ENCODE measurements at regions not wholly inside any gene's neighbourhood (a gene's known extent, or its start where the extent isn't known, plus 50 kb on each side); places are given as distances from the start of the nearest gene placed in this dataset.
A peak's percentile ranks its signal among the peaks of the same experiment; 100 is the strongest.
"Not testable (repeated sequence)": the region's sequence is repeated elsewhere in the genome, so short reads cannot be mapped to it uniquely, and the experiment has no call there.

GRCh38 chr11:23484146-23484545 lies 623.9 kb upstream of the CCDC179 start:
- not testable (repeated sequence) for DNase-seq (ENCODE audit: low read depth)

- not testable (repeated sequence) for DNase-seq (ENCODE audit: low read depth)
Measured at GRCh38 chr11:23484618-23485017, 624.3 kb upstream of the CCDC179 start.

- no peak for DNase-seq (ENCODE audit: low read depth)
Measured at GRCh38 chr11:23490557-23491235, 630.4 kb upstream of the CCDC179 start.

GRCh38 chr11:23494981-23495380 lies 634.7 kb upstream of the CCDC179 start:
- no peak for DNase-seq (ENCODE audit: low read depth)

DNA sequence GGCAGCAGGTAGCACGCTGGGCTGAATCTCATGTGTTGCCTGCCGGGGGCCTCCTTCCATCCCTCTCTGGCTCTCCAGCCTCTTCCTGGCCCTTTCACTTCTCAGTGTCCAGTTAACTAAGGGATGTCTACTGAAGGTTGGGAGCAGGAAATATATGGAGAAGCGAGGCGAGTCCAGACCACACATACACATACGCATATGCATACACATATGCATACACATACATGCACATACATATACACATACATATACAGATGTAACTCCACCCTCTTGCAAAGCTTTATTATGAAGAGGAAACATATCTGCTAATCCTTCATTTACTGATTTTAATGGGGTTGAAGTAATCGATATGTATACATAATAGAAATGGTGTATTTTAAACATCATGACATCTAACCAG lies 636.1 kb upstream of the CCDC179 start:
- DNase-seq (ENCODE audit: low read depth): no peak

DNA sequence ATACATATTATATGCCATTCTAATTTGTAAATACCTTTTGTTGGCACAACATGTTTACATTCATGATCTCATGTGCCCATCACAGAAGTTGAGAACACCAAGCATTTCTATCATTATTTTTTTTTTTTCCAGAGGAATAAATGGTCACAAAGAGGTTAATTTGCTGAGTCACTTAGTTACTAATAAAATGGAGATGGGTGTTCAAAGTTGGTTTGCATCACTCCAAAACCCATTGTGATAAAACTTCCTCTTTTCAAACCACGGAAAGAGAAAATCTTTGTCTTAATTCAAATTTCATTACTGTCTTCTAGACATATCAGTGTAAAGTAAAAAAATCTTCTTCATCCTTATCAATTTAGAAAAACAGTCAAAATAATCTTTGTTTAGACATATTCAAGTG lies 636.8 kb upstream of the CCDC179 start:
- DNase-seq (ENCODE audit: low read depth): no peak

GRCh38 chr11:23502389-23502788 lies 642.1 kb upstream of the CCDC179 start:
- no peak for DNase-seq (ENCODE audit: low read depth)

GRCh38 chr11:23502826-23503225 lies 642.6 kb upstream of the CCDC179 start:
- DNase-seq (ENCODE audit: low read depth): no peak

DNA sequence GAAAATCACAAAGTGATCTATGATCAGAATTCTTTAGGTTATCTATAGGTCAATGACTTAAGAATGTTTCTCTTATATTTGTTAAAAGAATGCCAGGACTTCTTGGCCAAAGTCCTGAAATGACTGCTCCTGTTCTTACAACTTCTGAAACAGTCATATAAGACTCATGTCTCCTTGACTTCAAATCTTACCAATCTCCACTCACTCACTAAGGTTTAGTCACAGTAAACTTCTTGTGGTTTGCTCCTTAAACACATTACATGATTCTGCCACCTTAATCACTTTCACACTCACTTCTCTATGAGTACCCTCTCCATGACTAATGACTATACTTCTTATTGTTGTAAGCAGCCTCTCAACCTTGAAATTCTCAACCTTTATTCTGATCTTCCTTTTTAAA lies 648.7 kb upstream of the CCDC179 start:
- no peak for DNase-seq (ENCODE audit: low read depth)

GRCh38 chr11:23509821-23510220 lies 649.5 kb upstream of the CCDC179 start:
- DNase-seq (ENCODE audit: low read depth): no peak

- no peak for DNase-seq (ENCODE audit: low read depth)
Measured at GRCh38 chr11:23519194-23519593, 658.9 kb upstream of the CCDC179 start.

DNA sequence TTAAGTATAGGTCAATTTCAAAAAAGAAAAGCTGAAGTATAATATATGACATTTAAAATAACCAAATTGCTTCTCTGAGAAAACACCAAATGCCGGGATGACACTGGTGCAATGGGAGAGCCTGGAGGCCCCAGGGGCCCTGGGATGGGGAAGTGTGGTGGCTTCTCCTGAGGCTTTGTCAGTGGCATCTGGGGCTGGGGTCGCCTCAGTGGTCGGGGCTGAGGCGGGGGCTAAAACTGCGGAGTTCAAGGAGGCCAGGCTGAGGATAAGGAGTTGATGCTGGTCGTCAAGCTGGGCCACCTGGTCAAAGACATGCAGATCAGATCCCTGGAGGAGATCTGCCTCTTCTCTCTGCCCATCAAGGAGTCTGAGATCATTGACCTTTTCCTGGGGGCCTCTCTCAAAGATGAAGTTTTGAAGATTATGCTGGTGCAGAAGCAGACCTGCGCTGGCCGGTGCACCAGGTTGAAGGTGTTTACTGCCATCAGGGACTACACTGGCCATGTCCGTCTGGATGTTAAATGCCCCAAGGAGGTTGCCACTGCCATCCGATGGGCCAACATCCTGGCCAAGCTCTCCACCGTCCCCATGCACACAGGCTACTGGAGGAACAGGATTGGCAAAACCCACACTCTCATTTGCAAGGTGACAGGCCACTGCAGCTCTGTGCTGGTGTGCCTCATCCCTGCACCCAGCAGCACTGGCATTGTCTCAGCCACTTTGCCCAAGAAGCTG lies 660.1 kb upstream of the CCDC179 start:
- DNase-seq (ENCODE audit: low read depth): no peak

DNA sequence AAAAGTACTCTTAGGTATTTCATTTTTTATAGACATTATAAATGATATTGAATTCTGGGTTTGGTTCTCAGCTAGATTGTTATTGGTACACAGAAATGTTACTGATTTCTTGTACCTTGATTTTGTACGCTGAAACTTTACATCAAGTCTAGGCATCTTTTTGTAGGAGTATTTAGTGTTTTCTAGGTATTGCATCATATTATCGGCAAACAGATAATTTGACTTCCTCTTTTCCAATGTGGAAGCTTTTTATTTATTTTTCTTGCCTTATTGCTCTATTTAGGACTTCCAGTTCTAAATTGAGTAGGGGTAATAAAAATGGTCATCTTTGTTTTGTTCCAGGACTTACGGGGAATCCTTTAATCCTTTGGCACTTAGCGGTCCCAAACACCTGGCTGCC lies 676.6 kb upstream of the CCDC179 start:
- no peak for DNase-seq (ENCODE audit: low read depth)

GRCh38 chr11:23539556-23539955 lies 679.3 kb upstream of the CCDC179 start:
- DNase-seq (ENCODE audit: low read depth): no peak

DNA sequence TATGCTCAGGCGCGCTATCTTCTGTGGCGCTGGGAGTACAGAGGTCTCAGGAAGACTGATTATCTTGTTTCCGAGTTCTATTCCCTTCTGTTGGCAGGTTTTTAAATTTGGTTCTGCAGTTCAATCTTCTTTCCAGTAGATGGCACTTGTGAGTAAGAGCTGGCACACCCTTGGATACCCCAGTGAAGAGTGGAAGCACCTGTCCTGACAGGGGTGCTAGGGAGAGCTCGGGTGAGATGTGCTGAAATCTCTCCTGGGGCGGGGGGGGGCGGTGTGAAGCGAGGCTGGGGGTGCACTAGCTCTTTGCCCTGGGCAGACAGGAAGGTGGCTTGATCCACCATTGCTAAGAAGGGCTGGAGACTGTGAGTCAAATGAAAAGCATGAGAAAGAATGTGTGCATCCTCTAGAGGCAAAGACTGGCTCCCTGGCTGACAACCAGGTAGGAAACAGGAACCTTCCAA lies 679.9 kb upstream of the CCDC179 start:
- peak; percentile 18 for DNase-seq (ENCODE audit: low read depth)

- no peak for DNase-seq (ENCODE audit: low read depth)
Measured at GRCh38 chr11:23542189-23542588, 681.9 kb upstream of the CCDC179 start.

DNA sequence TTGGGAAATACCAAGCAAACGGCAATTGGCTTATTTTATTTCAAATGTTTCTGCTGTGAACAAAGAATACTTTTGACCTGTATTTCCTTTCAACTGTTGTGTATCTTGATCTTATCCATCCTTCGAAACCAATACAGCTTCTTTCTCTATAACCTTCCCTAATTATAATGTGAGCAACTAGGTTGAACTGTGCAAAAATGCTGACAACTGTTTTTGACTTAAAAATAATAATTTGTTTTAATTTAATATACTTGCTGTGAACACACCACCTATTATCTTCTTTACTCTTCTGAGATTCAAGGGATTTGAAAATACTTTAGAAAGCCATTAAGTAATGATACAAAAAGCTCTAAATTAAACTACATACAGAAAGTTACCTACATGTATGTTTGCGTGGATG lies 682.5 kb upstream of the CCDC179 start:
- DNase-seq (ENCODE audit: low read depth): no peak

GRCh38 chr11:23543651-23544222 lies 683.5 kb upstream of the CCDC179 start:
- DNase-seq (ENCODE audit: low read depth): no peak

DNA sequence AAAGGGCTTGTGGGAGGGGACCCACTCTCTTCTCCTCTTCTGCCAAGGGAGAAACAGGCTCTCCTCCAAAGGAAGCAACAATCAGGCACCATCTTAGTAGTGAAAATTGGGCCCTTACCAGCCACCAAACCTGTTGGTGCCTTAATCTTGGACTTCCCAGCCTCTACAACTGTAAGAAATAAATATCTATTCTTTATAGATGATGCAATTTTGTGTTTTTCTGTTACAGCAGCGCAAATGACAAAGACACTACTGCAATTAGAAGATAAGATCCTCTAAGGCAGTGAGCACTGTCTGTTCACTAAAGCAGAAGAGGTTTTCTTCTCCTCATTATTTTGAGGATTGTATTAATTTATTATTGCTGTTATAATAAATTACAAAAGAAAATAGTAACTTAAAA lies 691.4 kb upstream of the CCDC179 start:
- DNase-seq (ENCODE audit: low read depth): no peak

DNA sequence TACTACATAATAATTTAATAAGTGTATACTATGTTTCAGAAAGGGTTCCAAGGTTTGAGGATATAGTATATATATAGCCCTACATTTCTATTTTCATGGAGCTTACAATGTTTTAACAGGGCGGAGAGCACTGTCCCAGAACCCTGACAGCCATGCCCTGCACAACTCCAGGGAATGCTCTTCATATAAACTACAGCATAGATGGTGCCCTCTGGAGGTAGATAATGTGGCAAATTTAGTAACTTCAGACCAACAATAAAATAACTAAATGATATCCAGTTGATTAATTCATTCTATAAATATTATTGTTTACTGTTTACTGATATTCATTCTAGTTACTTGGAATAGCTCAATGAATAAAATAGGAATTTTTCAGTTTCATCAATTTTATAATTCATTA lies 693.7 kb upstream of the CCDC179 start:
- DNase-seq (ENCODE audit: low read depth): no peak

- no peak for DNase-seq (ENCODE audit: low read depth)
Measured at GRCh38 chr11:23555085-23555484, 694.8 kb upstream of the CCDC179 start.

GRCh38 chr11:23556163-23556750 lies 696.0 kb upstream of the CCDC179 start:
- no peak for DNase-seq (ENCODE audit: low read depth)

GRCh38 chr11:23563591-23563990 lies 703.3 kb upstream of the CCDC179 start:
- no peak for DNase-seq (ENCODE audit: low read depth)

Measured in fibroblast of the conjunctiva (primary cell).